H9 (cell line): ENCODE measurements at regions not wholly inside any gene's neighbourhood (a gene's known extent, or its start where the extent isn't known, plus 50 kb on each side); places are given as distances from the start of the nearest gene placed in this dataset.

Source experiments
- DNase-seq: peaks from one replicate; pipeline ENCODE4 v3.0.0-alpha.2; 2017
- H2AFZ ChIP-seq: one replicate; pipeline ENCODE4 v1.6.1; 2013; ENCODE audit warnings: mild to moderate bottlenecking, low read length, control low read depth, moderate library complexity
- H2AK5ac ChIP-seq: 2 replicates; pipeline ENCODE4 v1.6.1; 2013; ENCODE audit warnings: low read length, control low read depth, mixed read lengths; ENCODE audit not compliant: insufficient read length
- H2BK120ac ChIP-seq: one replicate; pipeline ENCODE4 v1.6.1; 2013; ENCODE audit warnings: low read depth, mild to moderate bottlenecking, low read length, control low read depth, inconsistent platforms; ENCODE audit not compliant: poor library complexity, severe bottlenecking
- H2BK12ac ChIP-seq: 2 replicates; pipeline ENCODE4 v1.6.1; 2013; ENCODE audit warnings: low read length, control low read depth, mixed read lengths, low read depth; ENCODE audit not compliant: insufficient read length
- H2BK15ac ChIP-seq: 2 replicates; pipeline ENCODE4 v1.6.1; 2013; ENCODE audit warnings: low read depth, low read length, control low read depth
- H2BK20ac ChIP-seq: one replicate; pipeline ENCODE4 v1.6.1; 2013; ENCODE audit warnings: low read depth, mild to moderate bottlenecking, low read length, control low read depth, inconsistent platforms; ENCODE audit not compliant: poor library complexity, severe bottlenecking
- H2BK5ac ChIP-seq: 2 replicates; pipeline ENCODE4 v1.6.1; 2013; ENCODE audit warnings: low read length, control low read depth, mixed read lengths; ENCODE audit not compliant: insufficient read length
- H3K14ac ChIP-seq: 2 replicates; pipeline ENCODE4 v1.6.1; 2013; ENCODE audit warnings: low read length, control low read depth; ENCODE audit not compliant: insufficient read depth
- H3K18ac ChIP-seq: 2 replicates; pipeline ENCODE4 v1.6.1; 2013; ENCODE audit warnings: low read depth, mild to moderate bottlenecking, mixed read lengths, low read length, control low read depth; ENCODE audit not compliant: insufficient read length
- H3K23ac ChIP-seq: 2 replicates; pipeline ENCODE4 v1.6.1; 2013; ENCODE audit warnings: low read length, control low read depth, mixed read lengths, low read depth; ENCODE audit not compliant: insufficient read length
- H3K23me2 ChIP-seq: 2 replicates; pipeline ENCODE4 v1.6.1; 2013; ENCODE audit warnings: low read depth, mild to moderate bottlenecking, mixed read lengths, low read length, control low read depth; ENCODE audit not compliant: insufficient read length, poor library complexity, severe bottlenecking
- H3K27ac ChIP-seq: 2 replicates; pipeline ENCODE4 v1.5.1; 2013; ENCODE audit warnings: low read length, control low read depth, mixed read lengths, low read depth; ENCODE audit not compliant: insufficient read length
- H3K27me3 ChIP-seq: 2 replicates; pipeline ENCODE4 v1.6.1; 2013; ENCODE audit warnings: low read length, control low read depth, inconsistent platforms; ENCODE audit not compliant: insufficient read depth
- H3K4ac ChIP-seq: 2 replicates; pipeline ENCODE4 v1.6.1; 2013; ENCODE audit warnings: low read depth, mild to moderate bottlenecking, control low read depth, inconsistent platforms, low read length, moderate library complexity
- H3K4me1 ChIP-seq: 2 replicates; pipeline ENCODE4 v1.6.1; 2013; ENCODE audit warnings: low read length, control low read depth, inconsistent platforms; ENCODE audit not compliant: insufficient read depth
- H3K4me2 ChIP-seq: 2 replicates; pipeline ENCODE4 v1.6.1; 2013; ENCODE audit warnings: low read length, control low read depth, mixed read lengths; ENCODE audit not compliant: insufficient read length, insufficient read depth
- H3K56ac ChIP-seq: 2 replicates; pipeline ENCODE4 v1.6.1; 2013; ENCODE audit warnings: low read depth, mild to moderate bottlenecking, mixed read lengths, low read length, control low read depth; ENCODE audit not compliant: insufficient read length
- H3K79me1 ChIP-seq: 2 replicates; pipeline ENCODE4 v1.6.1; 2013; ENCODE audit warnings: low read depth, mild to moderate bottlenecking, moderate library complexity, low read length, control low read depth, inconsistent platforms; ENCODE audit not compliant: insufficient read depth, poor library complexity, severe bottlenecking
- H3K79me2 ChIP-seq: 2 replicates; pipeline ENCODE4 v1.6.1; 2013; ENCODE audit warnings: low read length, control low read depth, inconsistent platforms; ENCODE audit not compliant: insufficient read depth
- H3K9ac ChIP-seq: 2 replicates; pipeline ENCODE4 v1.6.1; 2013; ENCODE audit warnings: low read length, control low read depth, mixed read lengths; ENCODE audit not compliant: insufficient read length; ENCODE audit errors: extremely low read depth
- H3K9me3 ChIP-seq: one replicate; pipeline ENCODE4 v1.6.1; 2013; ENCODE audit warnings: low read depth, low read length, inconsistent platforms; ENCODE audit not compliant: control insufficient read depth
- H3T11ph ChIP-seq: one replicate; pipeline ENCODE4 v1.6.1; 2013; ENCODE audit warnings: mild to moderate bottlenecking, low read length, control low read depth, inconsistent platforms
- H4K20me1 ChIP-seq: one replicate; pipeline ENCODE4 v1.6.1; 2013; ENCODE audit not compliant: control insufficient read depth, insufficient read length, insufficient read depth
- H4K5ac ChIP-seq: 2 replicates; pipeline ENCODE4 v1.6.1; 2013; ENCODE audit warnings: low read depth, mild to moderate bottlenecking, mixed read lengths, low read length, control low read depth; ENCODE audit not compliant: insufficient read length
- H4K8ac ChIP-seq: replicated peaks from 2 replicates; pipeline ENCODE4 v1.6.1; 2013; ENCODE audit warnings: low read length, control low read depth, mixed read lengths, low read depth; ENCODE audit not compliant: insufficient read length
- H4K91ac ChIP-seq: 2 replicates; pipeline ENCODE4 v1.6.1; 2013; ENCODE audit warnings: low read depth, mild to moderate bottlenecking, moderate library complexity, mixed read lengths, low read length, control low read depth; ENCODE audit not compliant: insufficient read length
- H3K27ac Mint-ChIP-seq, 3 experiments: 2 replicates in 2 of 3; 3 replicates in 1 of 3; pipeline ENCODE4 v1.8.0; 2020 to 2021; ENCODE audit warnings: mixed read lengths in 3 of 3, mild to moderate bottlenecking in 1 of 3, moderate library complexity in 1 of 3
- H3K27me3 Mint-ChIP-seq: 2 replicates; pipeline ENCODE4 v1.8.0; 2021; ENCODE audit warnings: low read depth, mild to moderate bottlenecking, moderate library complexity, mixed read lengths
- H3K36me3 Mint-ChIP-seq, 3 experiments: 2 replicates in 2 of 3; 3 replicates in 1 of 3; pipeline ENCODE4 v1.8.0; 2020 to 2021; ENCODE audit warnings: low read depth in 3 of 3, mixed read lengths in 3 of 3; ENCODE audit not compliant: insufficient read depth in 1 of 3
- H3K4me1 Mint-ChIP-seq, 2 experiments: 2 replicates each; pipeline ENCODE4 v1.8.0; 2020; ENCODE audit warnings: mixed read lengths in 2 of 2
- H3K4me3 Mint-ChIP-seq, 2 experiments: 2 replicates in 1 of 2; 3 replicates in 1 of 2; pipeline ENCODE4 v1.8.0; 2020 to 2021; ENCODE audit warnings: mild to moderate bottlenecking in 2 of 2, mixed read lengths in 2 of 2, moderate library complexity in 1 of 2
- H3K9me3 Mint-ChIP-seq, 2 experiments: 2 replicates in 1 of 2; 3 replicates in 1 of 2; pipeline ENCODE4 v1.8.0; 2020; ENCODE audit warnings: mild to moderate bottlenecking in 2 of 2, mixed read lengths in 2 of 2, moderate library complexity in 1 of 2
- WGBS: extraction: QIAGEN DNeasy Blood & Tissue Kit; methylation state at CpG from one replicate; pipeline ENCODE4 v1.1.7; 2013; ENCODE audit warnings: missing lambda C conversion rate, low lambda C conversion rate, mixed read lengths; ENCODE audit not compliant: insufficient read length; ENCODE audit errors: extremely low coverage; 5-methylcytosine and 5-hydroxymethylcytosine counted together
- TF ChIP-seq, protein P1 (sequence below): fragments of 200-600 bp; sonication (generic); conservative IDR thresholded peaks from 3 replicates; pipeline ENCODE4 v1.8.0; 2021; ENCODE audit warnings: antibody characterized with exemption, mild to moderate bottlenecking

GRCh38 chr6:2385471-2385983 lies 140.1 kb upstream of the GMDS start:
- Histone ChIP-seq H2BK5ac (no peak overlapping the region), H4K20me1 (no peaks in the 10 kb centered on the region), H3K4me2 (no peak overlapping the region), H2BK15ac (no peak overlapping the region), H3K79me1 (no peaks in the 10 kb centered on the region), H2BK20ac (no peak overlapping the region), H3K23ac (no peak overlapping the region), H3K56ac (no peak overlapping the region), H4K91ac (no peak overlapping the region), H4K5ac (no peak overlapping the region), H3K27me3 (no peaks in the 10 kb centered on the region), H3K4me1 (no peaks in the 10 kb centered on the region), H3K14ac (no peak overlapping the region), H3T11ph (no peak overlapping the region), H4K8ac (no peak overlapping the region), H2BK120ac (no peak overlapping the region), H3K9me3 (no peaks in the 10 kb centered on the region), H3K4ac (no peak overlapping the region), H3K18ac (no peak overlapping the region), H3K23me2 (no peaks in the 10 kb centered on the region), H3K9ac (no peak overlapping the region), H3K27ac (no peak overlapping the region), H3K79me2 (no peaks in the 10 kb centered on the region), H2AK5ac (no peak overlapping the region), H2BK12ac (no peak overlapping the region), H2AFZ (no peak overlapping the region)
- no CpG with 5 or more reads among the region's 9 CpGs for WGBS
- TF ChIP-seq, protein P1, sequence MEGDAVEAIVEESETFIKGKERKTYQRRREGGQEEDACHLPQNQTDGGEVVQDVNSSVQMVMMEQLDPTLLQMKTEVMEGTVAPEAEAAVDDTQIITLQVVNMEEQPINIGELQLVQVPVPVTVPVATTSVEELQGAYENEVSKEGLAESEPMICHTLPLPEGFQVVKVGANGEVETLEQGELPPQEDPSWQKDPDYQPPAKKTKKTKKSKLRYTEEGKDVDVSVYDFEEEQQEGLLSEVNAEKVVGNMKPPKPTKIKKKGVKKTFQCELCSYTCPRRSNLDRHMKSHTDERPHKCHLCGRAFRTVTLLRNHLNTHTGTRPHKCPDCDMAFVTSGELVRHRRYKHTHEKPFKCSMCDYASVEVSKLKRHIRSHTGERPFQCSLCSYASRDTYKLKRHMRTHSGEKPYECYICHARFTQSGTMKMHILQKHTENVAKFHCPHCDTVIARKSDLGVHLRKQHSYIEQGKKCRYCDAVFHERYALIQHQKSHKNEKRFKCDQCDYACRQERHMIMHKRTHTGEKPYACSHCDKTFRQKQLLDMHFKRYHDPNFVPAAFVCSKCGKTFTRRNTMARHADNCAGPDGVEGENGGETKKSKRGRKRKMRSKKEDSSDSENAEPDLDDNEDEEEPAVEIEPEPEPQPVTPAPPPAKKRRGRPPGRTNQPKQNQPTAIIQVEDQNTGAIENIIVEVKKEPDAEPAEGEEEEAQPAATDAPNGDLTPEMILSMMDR = no peak
- Mint-ChIP-seq H3K4me3 (no peak overlapping the region), H3K9me3 (peaks cover 3 to 6% of the 10 kb centered on the region in 2 experiments; a peak in 3 of 5 replicates), H3K27ac (no peak overlapping the region), H3K4me1 (no peaks in the 10 kb centered on the region), H3K27me3 (no peaks in the 10 kb centered on the region), H3K36me3 (peaks cover 0 to 8% (median 0%) of the 10 kb centered on the region in 3 experiments; a peak in 2 of 7 replicates)
- DNase-seq = no peak
